Inflammatory macrophage treated with lipopolysaccharide for 4 hours (primary cell): ENCODE measurements at regions not wholly inside any gene's neighbourhood (a gene's known extent, or its start where the extent isn't known, plus 50 kb on each side); places are given as distances from the start of the nearest gene placed in this dataset.

Experiments used
- DNase-seq: peaks from one replicate; pipeline ENCODE4 v3.0.0-alpha.2; 2020

- DNase-seq: no peak
Measured at GRCh38 chr6:164005004-164005711, 590.6 kb downstream of the QKI start.

GRCh38 chr6:164000276-164000675 is 585.8 kb downstream of the QKI start:
- no peak for DNase-seq

GRCh38 chr6:163999475-164000125 is 585.1 kb downstream of the QKI start:
- DNase-seq: no peak

DNA sequence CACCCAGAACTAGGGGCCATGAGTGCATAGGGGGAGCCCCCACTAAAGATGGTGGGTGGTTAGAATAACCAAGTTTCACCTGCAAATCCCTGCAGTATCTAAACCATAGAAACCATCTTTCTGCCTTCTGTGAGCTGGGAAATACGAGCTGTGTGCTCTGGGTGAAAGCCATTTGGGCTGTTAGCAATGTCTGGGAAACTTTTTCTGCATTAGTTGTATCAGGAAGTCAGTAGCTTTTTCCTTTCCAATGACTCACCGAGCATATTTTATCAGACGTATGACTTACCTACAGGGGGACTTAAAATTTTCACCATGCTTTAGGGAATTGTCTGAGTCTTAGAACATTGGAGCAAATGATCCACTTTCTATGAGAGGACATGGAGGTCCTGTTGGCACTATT is 584.0 kb downstream of the QKI start:
- DNase-seq: no peak

- no peak for DNase-seq
Measured at GRCh38 chr6:163996491-163996890, 582.0 kb downstream of the QKI start.

DNA sequence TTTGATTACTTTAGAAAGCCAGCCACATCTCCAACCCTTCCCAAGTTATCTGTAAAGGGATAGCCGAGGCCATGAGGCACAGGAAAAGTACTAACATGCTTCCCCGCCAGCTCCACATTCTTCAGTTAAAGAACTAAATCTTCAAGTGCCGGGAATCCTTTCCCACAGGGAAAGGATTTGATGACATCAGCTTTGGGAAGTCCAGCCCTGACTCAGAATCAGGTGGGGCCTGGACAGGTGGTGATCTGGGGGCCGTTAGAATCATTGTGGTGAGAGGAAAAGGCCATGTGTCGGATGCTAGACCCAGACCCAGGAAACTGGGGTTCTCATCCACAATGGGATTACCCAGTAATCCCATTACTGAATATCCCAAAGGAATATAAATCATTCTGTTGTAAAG is 580.0 kb downstream of the QKI start:
- DNase-seq: no peak

DNA sequence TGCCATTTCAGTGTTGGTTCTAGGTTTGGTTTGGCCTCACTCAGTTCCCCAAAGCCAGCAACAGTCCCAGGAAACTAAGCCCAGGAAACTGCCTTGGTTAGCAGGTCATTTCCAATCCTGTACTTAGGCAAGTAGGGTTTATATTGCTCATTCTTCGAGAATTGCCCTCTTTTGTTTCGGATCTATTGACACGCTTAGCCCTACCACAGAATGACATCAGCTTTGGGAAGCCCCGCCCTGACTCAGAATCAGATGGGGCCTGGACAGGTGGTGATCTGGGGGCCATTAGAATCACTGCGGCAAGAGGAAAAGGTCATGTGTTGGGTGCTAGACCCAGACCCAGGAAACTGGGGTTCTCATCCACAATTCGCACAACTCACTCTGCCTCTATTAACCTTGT is 578.2 kb downstream of the QKI start:
- DNase-seq: no peak

DNA sequence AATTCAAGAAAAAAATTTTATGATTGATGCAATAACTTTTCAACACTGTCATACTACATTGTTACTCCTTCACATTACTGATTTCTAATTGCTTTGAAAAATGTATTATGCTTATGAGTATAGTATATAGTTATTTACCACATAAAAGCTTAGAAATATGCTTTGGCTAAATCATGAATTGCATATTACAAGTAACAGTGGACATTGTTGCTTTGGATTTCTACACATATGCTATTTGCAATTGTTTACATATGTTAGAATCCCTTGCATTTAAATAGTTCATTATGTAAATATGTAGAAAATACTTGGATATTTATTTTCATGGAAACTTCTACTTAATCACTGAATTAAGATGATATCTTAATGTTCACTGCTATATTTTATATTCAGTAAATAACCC is 577.5 kb downstream of the QKI start:
- DNase-seq: no peak

DNA sequence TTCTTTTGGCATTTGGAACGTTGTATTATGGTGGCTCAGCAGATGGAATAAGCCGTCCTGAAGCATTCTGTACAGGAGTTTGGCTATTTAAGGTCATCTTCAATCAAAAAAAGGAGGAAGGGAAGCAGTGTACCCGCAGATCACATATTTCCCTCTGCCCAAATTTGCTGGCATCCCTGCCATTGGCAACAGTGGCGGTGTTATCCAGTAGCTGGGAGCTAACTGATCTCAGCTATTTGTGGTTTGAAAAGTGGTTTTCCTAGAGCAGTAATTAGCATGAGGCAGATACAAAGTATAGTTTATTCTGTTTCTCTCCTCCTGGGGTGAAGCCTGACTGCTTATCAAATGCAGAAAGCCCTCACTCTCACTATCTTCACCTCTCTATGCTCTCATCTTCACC is 576.8 kb downstream of the QKI start:
- DNase-seq: no peak

GRCh38 chr6:163986313-163986712 is 571.8 kb downstream of the QKI start:
- DNase-seq: no peak

DNA sequence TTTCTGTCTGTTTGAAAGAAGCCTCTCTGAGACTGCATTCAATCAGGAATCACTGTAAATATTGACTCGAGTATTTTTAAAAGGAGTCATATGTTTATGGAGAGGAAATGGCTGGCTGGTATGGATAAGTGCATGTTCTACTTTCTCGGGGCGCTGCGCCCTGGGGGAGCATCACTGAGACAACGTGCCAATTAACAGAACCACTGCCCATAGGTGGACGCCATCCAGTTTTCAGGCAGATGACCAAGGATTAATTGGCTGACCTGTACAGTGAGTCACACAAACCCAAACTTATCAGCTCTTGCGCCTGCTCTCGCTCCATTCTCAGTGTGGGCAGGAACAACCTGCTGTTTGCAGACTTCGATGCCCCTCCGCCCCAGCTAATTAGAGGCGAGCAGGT is 571.2 kb downstream of the QKI start:
- DNase-seq: no peak

DNA sequence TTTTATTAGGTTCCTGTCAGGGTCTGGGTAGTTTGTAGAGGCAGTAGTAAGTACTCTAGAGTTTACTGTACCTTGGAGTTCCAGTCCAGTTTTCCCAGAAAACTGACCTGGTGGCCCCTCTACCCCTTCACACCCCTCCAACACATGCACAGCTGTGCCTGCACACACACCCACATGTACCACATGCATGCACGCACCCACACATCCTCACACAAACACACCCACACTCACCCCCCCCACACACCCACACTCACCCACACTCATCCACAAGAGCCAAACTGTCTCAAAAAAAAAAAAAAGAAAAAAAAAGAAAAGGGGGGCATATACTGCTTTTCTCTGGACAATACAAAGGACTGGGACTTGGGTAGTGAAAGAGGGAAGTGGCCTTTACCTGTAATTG is 570.5 kb downstream of the QKI start:
- no peak for DNase-seq

DNA sequence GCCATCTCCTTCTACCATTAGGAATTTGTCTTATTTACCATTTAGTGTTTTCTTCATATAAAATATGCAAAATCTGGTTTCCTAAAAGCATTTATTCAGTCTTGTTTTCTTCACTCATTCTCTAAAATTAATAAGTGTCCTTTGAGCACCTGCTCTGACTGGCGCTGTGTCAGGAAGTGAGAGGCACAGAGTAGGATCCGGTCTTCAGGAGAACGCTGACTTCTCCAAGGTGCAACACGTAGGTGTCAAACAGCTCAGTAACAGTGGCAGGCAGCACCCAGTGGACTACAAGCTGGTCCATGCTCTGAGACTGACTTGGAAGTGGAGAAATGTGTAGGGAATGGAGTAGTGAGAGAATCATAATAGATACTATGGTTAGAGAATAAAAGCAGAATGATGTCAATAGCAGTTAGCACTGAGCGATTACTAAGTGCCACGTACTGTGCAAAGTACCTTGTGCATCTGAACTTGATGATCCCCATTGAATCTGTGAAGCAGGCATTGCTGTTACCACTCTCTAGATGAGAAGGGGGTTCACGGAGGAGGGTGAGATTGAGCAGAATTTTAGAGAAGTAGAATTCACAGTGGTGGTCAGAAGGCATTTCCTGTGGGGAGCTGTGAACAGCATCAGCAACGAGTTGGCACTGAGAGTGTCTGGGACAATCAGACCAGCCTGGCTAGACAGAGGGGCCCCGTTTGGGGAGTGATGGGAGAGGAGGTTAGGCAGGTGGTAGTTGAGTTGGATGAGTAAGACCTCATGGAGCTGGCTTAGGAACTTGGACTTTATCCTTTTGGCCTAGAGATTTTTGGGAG is 569.8 kb downstream of the QKI start:
- DNase-seq: no peak

DNA sequence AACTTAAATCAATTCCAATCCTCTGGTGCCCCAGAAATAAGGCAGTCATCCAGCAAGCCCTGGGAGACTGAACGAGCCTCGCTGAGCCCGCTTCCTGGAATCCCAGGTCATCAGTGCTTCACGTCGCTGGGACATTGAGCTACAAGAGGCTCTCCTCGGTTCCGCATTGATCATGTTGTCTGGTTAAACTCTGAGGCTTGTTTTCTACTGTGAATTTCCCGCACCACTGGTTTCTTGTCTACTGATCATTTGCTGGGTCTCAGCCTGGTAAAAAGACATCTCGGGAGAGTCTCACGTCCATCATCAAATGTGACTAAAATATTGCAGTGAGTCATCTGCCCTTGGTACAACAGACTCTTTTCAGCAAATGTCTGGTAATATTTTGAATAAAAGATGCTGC is 569.2 kb downstream of the QKI start:
- DNase-seq: no peak

DNA sequence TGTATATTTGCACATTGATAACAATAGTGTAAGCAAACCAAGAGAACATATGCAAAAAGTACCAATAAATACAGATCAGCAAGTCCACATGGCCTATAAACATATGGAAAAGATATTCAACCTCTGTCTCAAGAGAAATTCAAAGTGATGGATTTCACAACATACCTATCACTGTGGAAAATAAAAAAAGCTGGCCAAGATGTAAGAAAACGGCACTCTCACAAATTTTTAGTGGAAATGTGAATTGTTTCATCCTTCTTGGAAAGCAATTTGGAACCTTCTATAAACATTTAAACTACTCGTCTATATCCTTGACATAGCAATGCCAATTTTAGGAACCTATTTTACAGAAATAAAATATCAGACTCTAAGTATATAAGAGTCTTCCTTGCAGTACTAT is 559.8 kb downstream of the QKI start:
- DNase-seq: no peak

DNA sequence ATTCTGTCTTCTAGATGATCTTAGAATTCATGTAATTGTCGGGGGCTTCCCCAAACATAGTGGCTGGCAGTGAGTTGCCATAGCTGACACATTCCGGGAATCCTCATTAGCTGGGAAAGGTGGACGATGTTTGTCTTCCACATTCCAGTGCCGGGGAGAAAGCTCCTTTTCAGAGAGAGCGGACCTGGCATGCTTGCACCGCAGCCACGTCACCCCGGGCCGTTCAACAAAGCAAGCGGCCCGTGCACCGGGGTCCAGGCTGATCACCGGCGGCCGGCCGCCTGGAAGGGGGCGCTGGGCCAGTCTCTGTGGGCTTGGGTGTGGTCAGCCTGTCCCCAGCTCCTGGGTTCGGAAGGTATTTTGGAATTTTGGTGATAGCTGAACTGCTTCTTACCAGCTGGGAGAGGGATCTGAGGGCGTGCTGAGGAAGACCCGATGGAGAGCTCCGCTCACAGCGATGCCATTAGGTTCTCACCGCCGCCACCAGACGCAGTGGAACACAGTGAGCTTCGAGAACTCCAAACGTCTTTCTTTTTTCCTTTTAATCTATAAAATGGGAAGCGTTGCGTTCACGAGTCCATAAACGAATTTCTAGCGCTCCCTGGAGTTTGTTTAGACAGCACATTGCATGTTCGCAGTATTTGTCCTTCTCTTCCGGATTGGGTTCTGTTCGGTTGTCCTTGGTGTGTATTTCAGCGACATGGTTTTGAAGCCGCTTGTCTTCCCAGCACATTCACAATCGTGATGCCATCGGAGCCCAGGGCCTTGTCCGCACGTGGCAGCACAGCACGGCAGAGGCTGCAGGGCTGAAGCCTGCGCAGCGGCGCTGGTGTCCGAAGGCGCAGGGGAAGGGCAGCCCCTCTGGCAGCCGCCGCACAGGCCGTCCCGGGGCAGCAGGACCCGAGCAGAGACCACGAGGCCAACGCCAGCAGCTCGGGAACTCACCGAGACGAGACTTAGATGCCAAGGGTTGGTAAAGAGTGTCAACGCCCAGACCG is 557.6 kb downstream of the QKI start:
- no peak for DNase-seq

DNA sequence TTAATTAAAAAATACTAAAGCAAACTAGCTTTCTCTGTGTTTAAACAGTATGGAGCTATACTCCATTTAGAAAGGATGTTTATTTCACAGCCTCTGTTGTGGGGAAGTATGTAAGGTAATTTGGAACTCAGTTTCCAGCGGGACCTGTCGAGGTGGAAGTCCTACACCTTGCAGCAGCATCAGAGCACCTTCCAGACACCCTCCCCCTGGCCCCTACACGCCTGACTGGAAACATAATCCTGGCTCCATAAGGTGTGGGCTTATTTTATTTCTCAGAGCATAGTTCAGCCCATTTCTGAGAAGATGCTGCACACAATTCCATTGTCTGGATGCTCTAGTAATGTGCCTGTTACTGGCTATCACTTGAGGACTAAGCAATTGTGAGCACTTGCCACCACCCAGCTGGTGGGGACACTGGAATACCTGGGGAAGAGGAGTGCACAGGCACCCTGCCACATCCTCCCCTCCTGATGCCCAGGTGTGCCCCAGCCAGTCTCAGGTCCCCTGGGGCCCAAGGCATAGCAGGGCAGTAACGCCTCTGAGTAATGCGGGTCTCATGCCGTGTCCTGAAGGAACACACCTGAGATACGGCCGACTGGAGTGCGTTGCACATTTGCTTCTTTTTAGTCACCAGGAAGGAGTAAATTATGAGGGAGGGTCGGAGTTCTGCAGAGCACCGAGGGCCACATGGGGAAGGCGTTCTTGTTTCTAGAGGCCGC is 556.5 kb downstream of the QKI start:
- DNase-seq: no peak

- DNase-seq: no peak
Measured at GRCh38 chr6:163965426-163966348, 551.2 kb downstream of the QKI start.

- no peak for DNase-seq
Measured at GRCh38 chr6:163964789-163965188, 550.3 kb downstream of the QKI start.

DNA sequence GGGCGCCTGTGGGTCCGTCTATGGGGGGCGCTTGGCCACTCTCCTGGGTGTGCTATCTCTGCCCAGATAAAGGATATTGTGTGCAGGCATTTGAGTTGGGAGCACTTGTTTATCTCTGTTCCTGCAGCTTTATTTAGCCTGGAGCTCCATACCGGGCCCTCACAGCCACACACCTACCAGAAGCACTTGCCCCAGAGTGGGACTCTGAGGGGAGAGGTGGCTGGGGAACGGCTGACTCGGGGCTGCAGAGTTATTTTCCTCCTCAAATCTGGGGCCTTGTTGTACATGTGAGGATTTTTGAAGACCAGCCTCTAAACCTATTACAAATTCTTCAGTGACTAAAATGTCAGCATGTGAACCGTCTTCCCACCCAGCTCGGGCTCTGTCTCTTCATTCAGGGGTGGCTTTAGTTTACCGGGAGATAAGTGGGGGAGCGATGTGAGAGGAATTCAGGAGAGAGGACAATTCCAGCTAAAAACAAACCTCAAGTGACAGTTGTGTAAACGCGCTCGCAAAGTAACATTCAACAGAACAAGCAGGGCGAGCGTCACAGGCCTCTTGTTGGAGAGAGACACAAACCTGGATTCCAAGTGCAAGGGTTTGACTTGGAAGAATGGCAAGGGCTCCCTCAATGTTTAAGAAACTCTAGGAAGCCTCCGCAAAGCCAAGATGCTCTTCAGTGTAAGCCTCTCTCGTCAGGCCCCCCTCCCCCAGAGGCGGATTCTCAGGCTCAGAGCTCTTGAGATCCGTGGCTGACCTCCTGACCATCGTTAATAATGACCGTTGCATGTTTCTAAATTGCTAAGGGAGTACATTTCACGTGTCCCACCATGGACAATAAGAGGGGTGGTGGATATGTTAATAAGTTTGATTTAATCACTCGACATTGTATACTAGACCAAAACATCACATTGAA is 548.9 kb downstream of the QKI start:
- DNase-seq: no peak
